ENCODE measurements at regions not wholly inside any gene's neighbourhood (a gene's known extent, or its start where the extent isn't known, plus 50 kb on each side); places are given as distances from the start of the nearest gene placed in this dataset.

DNA sequence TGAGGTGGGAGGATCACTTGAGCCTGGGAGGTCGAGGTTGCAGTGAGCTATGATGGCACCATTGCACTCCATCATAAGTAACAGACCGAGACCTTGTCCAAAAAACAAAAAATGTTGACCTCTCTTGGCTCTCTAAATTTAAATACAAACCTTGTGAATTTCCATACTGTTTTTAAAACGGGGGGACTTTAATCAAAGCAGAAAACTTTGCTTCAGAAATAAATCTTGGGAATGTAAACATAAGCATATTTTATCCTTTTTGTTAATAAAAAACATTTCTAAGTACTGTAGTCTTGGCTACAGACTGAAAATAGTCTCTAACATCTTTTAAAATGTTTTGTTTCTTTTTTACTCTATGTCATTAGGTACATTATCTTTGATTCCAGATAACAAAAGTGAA is 130.7 kb upstream of the RASSF8 start:
- Histone ChIP-seq H3K27me3 (peaks cover 4% of the 10 kb centered on the region), H3K36me3 (replicated peaks in 1 of 2) (no peaks in the 10 kb centered on the region), H3K9me3 (replicated peaks in 1 of 3) (no peaks in the 10 kb centered on the region), H3K27ac (no peak overlapping the region), H3K4me1 (replicated peaks in 1 of 2) (no peaks in the 10 kb centered on the region), H3K4me3 (no peak overlapping the region)
- WGBS, 4 donors = 49 to 70% (median 68%) methylated on average over 3 of the region's 3 CpGs
- intact Hi-C loops (cut with DNase I) = no loop called here
- DNase-seq = no peak
- TF ChIP-seq, protein P1, sequence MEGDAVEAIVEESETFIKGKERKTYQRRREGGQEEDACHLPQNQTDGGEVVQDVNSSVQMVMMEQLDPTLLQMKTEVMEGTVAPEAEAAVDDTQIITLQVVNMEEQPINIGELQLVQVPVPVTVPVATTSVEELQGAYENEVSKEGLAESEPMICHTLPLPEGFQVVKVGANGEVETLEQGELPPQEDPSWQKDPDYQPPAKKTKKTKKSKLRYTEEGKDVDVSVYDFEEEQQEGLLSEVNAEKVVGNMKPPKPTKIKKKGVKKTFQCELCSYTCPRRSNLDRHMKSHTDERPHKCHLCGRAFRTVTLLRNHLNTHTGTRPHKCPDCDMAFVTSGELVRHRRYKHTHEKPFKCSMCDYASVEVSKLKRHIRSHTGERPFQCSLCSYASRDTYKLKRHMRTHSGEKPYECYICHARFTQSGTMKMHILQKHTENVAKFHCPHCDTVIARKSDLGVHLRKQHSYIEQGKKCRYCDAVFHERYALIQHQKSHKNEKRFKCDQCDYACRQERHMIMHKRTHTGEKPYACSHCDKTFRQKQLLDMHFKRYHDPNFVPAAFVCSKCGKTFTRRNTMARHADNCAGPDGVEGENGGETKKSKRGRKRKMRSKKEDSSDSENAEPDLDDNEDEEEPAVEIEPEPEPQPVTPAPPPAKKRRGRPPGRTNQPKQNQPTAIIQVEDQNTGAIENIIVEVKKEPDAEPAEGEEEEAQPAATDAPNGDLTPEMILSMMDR (IDR thresholded peaks at IDR 0.05) = no peak

GRCh38 chr12:25828188-25828587 is 130.3 kb upstream of the RASSF8 start:
- Histone ChIP-seq H3K27ac (no peak overlapping the region), H3K36me3 (replicated peaks in 1 of 2) (no peaks in the 10 kb centered on the region), H3K9me3 (replicated peaks in 1 of 3) (no peaks in the 10 kb centered on the region), H3K27me3 (no peaks in the 10 kb centered on the region), H3K4me1 (replicated peaks in 1 of 2) (no peaks in the 10 kb centered on the region), H3K4me3 (no peak overlapping the region)
- WGBS, 4 donors = 31 to 48% (median 39%) methylated on average over 4 of the region's 4 CpGs
- intact Hi-C loops (cut with DNase I) = no loop called here
- TF ChIP-seq POLR2A (IDR thresholded peaks at IDR 0.05) = no peak
- TF ChIP-seq, protein P1 (IDR thresholded peaks at IDR 0.05) = no peak
- DNase-seq = no peak

GRCh38 chr12:25829192-25829591 is 129.3 kb upstream of the RASSF8 start:
- H3K36me3 ChIP-seq (replicated peaks in 1 of 2) = no peaks in the 10 kb centered on the region
- no peak for TF ChIP-seq POLR2A (IDR thresholded peaks at IDR 0.05)
- TF ChIP-seq, protein P1 (IDR thresholded peaks at IDR 0.05) = no peak
- H3K9me3 ChIP-seq (replicated peaks in 1 of 3) = no peaks in the 10 kb centered on the region
- 55 to 72% (median 60%) methylated on average over 3 of the region's 3 CpGs for WGBS, 4 donors
- intact Hi-C loops (cut with DNase I) = no loop called here
- H3K27me3 ChIP-seq = no peaks in the 10 kb centered on the region
- peak in 2 of 7 donors; percentile 13 to 31 for DNase-seq
- no peak overlapping the region for H3K27ac ChIP-seq
- no peak overlapping the region for H3K4me3 ChIP-seq
- no peaks in the 10 kb centered on the region for H3K4me1 ChIP-seq (replicated peaks in 1 of 2)

- H3K36me3 ChIP-seq (replicated peaks in 1 of 2) = no peaks in the 10 kb centered on the region
- H3K4me1 ChIP-seq (replicated peaks in 1 of 2) = no peaks in the 10 kb centered on the region
- H3K27ac ChIP-seq = no peak overlapping the region
- no peaks in the 10 kb centered on the region for H3K27me3 ChIP-seq
- TF ChIP-seq POLR2A (IDR thresholded peaks at IDR 0.05) = no peak
- TF ChIP-seq, protein P1 (IDR thresholded peaks at IDR 0.05) = no peak
- DNase-seq = no peak
- no peak overlapping the region for H3K4me3 ChIP-seq
- no peaks in the 10 kb centered on the region for H3K9me3 ChIP-seq (replicated peaks in 1 of 3)
- WGBS, 4 donors = 74 to 82% (median 77%) methylated on average over 7 of the region's 7 CpGs
- intact Hi-C loops (cut with DNase I) = no loop called here
Observed at GRCh38 chr12:25830456-25830855, 128.0 kb upstream of the RASSF8 start.

Measured in adrenal gland (tissue), 9 donors.